ENCODE measurements at regions not wholly inside any gene's neighbourhood (a gene's known extent, or its start where the extent isn't known, plus 50 kb on each side); places are given as distances from the start of the nearest gene placed in this dataset.

- DNase-seq (ENCODE audit: low read depth in 2 of 3, low spot score in 1 of 3), result no peak
These were observed 852.6 kb downstream of the LRFN5 start for GRCh38 chr14:42459171-42459685.

GRCh38 chr14:42441615-42442014 lies 834.9 kb downstream of the LRFN5 start:
- no peak for DNase-seq (ENCODE audit: low read depth in 2 of 3, low spot score in 1 of 3)

GRCh38 chr14:42437809-42438208 lies 831.1 kb downstream of the LRFN5 start:
- DNase-seq (ENCODE audit: low read depth in 2 of 3, low spot score in 1 of 3), result no peak

- no peak for DNase-seq (ENCODE audit: low read depth in 2 of 3, low spot score in 1 of 3)
These were observed 822.7 kb downstream of the LRFN5 start for GRCh38 chr14:42429401-42429800.

GRCh38 chr14:42428996-42429395 lies 822.3 kb downstream of the LRFN5 start:
- DNase-seq (ENCODE audit: low read depth in 2 of 3, low spot score in 1 of 3), result no peak

- no peak for DNase-seq (ENCODE audit: low read depth in 2 of 3, low spot score in 1 of 3)
These were observed 817.8 kb downstream of the LRFN5 start for GRCh38 chr14:42424501-42424900.

- no peak for DNase-seq (ENCODE audit: low read depth in 2 of 3, low spot score in 1 of 3)
These were observed 814.9 kb downstream of the LRFN5 start for GRCh38 chr14:42421377-42422078.

- DNase-seq (ENCODE audit: low read depth in 2 of 3, low spot score in 1 of 3), result no peak
These were observed 813.4 kb downstream of the LRFN5 start for GRCh38 chr14:42420071-42420470.

GRCh38 chr14:42407153-42407552 lies 800.5 kb downstream of the LRFN5 start:
- DNase-seq (ENCODE audit: low read depth in 2 of 3, low spot score in 1 of 3), result no peak

GRCh38 chr14:42391146-42391834 lies 784.6 kb downstream of the LRFN5 start:
- no peak for DNase-seq (ENCODE audit: low read depth in 2 of 3, low spot score in 1 of 3)

- no peak for DNase-seq (ENCODE audit: low read depth in 2 of 3, low spot score in 1 of 3)
These were observed 772.2 kb downstream of the LRFN5 start for GRCh38 chr14:42378880-42379279.

GRCh38 chr14:42378274-42378673 lies 771.6 kb downstream of the LRFN5 start:
- DNase-seq (ENCODE audit: low read depth in 2 of 3, low spot score in 1 of 3), result no peak

GRCh38 chr14:42374332-42374731 lies 767.7 kb downstream of the LRFN5 start:
- DNase-seq (ENCODE audit: low read depth in 2 of 3, low spot score in 1 of 3), result no peak

- DNase-seq (ENCODE audit: low read depth in 2 of 3, low spot score in 1 of 3), result no peak
These were observed 763.4 kb downstream of the LRFN5 start for GRCh38 chr14:42370056-42370455.

GRCh38 chr14:42368234-42368633 lies 761.6 kb downstream of the LRFN5 start:
- DNase-seq (ENCODE audit: low read depth in 2 of 3, low spot score in 1 of 3), result no peak

GRCh38 chr14:42353315-42353714 lies 746.6 kb downstream of the LRFN5 start:
- DNase-seq (ENCODE audit: low read depth in 2 of 3, low spot score in 1 of 3), result no peak

GRCh38 chr14:42335918-42336317 lies 729.2 kb downstream of the LRFN5 start:
- DNase-seq (ENCODE audit: low read depth in 2 of 3, low spot score in 1 of 3), result no peak

- no peak for DNase-seq (ENCODE audit: low read depth in 2 of 3, low spot score in 1 of 3)
These were observed 728.3 kb downstream of the LRFN5 start for GRCh38 chr14:42334931-42335330.

- no peak for DNase-seq (ENCODE audit: low read depth in 2 of 3, low spot score in 1 of 3)
These were observed 716.8 kb downstream of the LRFN5 start for GRCh38 chr14:42323426-42323825.

GRCh38 chr14:42322531-42323284 lies 716.0 kb downstream of the LRFN5 start:
- no peak for DNase-seq (ENCODE audit: low read depth in 2 of 3, low spot score in 1 of 3)

GRCh38 chr14:42319996-42320395 lies 713.3 kb downstream of the LRFN5 start:
- no peak for DNase-seq (ENCODE audit: low read depth in 2 of 3, low spot score in 1 of 3)

GRCh38 chr14:42316693-42317092 lies 710.0 kb downstream of the LRFN5 start:
- DNase-seq (ENCODE audit: low read depth in 2 of 3, low spot score in 1 of 3), result no peak

Measured in stimulated activated CD4-positive, alpha-beta T cell treated with anti-CD3 and anti-CD28 coated beads, Interleukin-12 subunit alpha, Interleukin-12 subunit beta, amount 100 ng/mL, for 48 hours (primary cell).